Coronary artery (tissue), 2 donors: ENCODE measurements at regions not wholly inside any gene's neighbourhood (a gene's known extent, or its start where the extent isn't known, plus 50 kb on each side); places are given as distances from the start of the nearest gene placed in this dataset.

Source experiments
- DNase-seq: peaks from one replicate; pipeline ENCODE4 v3.0.0-alpha.2; 2017; ENCODE audit warnings: low spot score
- H3K27ac ChIP-seq, 2 donors: fragments of 200-600 bp; sonication (generic); one replicate each; pipeline ENCODE4 v1.5.1; 2016 to 2019
- H3K4me3 ChIP-seq: fragments of 200-600 bp; sonication (generic); 2 replicates; pipeline ENCODE4 v1.5.1; 2016; ENCODE audit warnings: mild to moderate bottlenecking, moderate library complexity
- CTCF ChIP-seq: fragments of 200-600 bp; sonication (generic); IDR thresholded peaks from one replicate; pipeline ENCODE4 v1.5.1; 2019; ENCODE audit warnings: antibody characterized with exemption

- no peak overlapping the region for H3K27ac ChIP-seq
Observed at GRCh38 chr1:55369474-55369873, 154.3 kb upstream of the USP24 start.

DNA sequence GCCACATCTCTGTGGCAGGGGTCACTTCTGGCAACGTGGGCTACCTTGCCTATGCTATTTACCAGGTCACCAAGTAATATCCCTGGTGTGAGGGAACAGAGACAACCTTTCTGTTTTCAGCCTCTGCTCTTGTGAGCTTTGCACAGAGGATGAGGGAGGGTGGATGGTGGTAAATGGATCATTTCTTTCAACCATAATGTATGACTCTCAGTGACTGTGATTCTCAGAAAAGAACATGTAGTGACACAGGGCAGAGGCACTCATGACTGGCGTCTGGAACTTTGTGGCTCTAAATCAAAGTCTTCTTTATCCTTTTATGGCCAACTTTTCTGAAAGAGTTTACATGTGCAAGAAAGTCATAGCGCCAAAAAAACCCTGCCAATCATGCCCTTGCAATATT, 153.5 kb upstream of the USP24 start:
- Histone ChIP-seq H3K27ac (no peak overlapping the region), H3K4me3 (no peak overlapping the region)
- no peak for TF ChIP-seq CTCF
- DNase-seq: no peak

More at GRCh38 chr1:55369474-55369873, 154.3 kb upstream of the USP24 start:
- no peak for DNase-seq
- no peak overlapping the region for H3K4me3 ChIP-seq
- no peak for TF ChIP-seq CTCF

- no peak for TF ChIP-seq CTCF
- H3K4me3 ChIP-seq: no peak overlapping the region
- DNase-seq: no peak
- no peak overlapping the region for H3K27ac ChIP-seq
Observed at GRCh38 chr1:55367273-55367672, 152.1 kb upstream of the USP24 start.

DNA sequence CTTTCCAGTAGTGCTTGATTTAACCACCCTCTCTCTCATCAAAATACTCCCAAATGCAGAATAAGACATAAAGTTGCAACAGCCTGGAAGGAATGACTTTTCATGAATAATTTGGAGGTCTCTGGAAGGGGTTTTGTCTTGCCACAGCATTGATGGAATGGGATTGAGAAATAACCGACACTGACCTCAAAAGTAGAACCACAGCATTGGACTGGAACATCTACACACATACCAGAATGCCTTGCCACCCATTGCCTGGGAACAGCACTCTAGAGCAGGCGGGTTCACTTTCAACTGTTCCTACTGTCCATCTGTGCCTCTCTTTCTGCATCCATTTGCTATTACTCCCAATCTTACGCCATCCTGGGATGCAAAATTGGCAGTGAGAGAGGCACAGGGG, 149.1 kb upstream of the USP24 start:
- no peak for DNase-seq
- Histone ChIP-seq H3K4me3 (no peak overlapping the region), H3K27ac (no peak overlapping the region)
- no peak for TF ChIP-seq CTCF

GRCh38 chr1:55363268-55363667, 148.1 kb upstream of the USP24 start:
- H3K27ac ChIP-seq: no peak overlapping the region
- no peak for DNase-seq

GRCh38 chr1:55362558-55362957, 147.4 kb upstream of the USP24 start:
- no peak overlapping the region for H3K4me3 ChIP-seq
- H3K27ac ChIP-seq: no peak overlapping the region
- no peak for DNase-seq
- TF ChIP-seq CTCF: no peak

More at GRCh38 chr1:55363268-55363667, 148.1 kb upstream of the USP24 start:
- no peak overlapping the region for H3K4me3 ChIP-seq
- no peak for TF ChIP-seq CTCF

GRCh38 chr1:55359611-55360010, 144.4 kb upstream of the USP24 start:
- H3K4me3 ChIP-seq: no peak overlapping the region
- TF ChIP-seq CTCF: no peak
- no peak overlapping the region for H3K27ac ChIP-seq
- DNase-seq: no peak
